Heart left ventricle (tissue), 13 donors: ENCODE measurements at regions not wholly inside any gene's neighbourhood (a gene's known extent, or its start where the extent isn't known, plus 50 kb on each side); places are given as distances from the start of the nearest gene placed in this dataset.

Source experiments
- POLR2A ChIP-seq, 2 donors: fragments of 450-650 bp; IDR thresholded peaks; one replicate each; pipeline ENCODE4 v1.6.1; 2017; ENCODE audit warnings: antibody characterized with exemption in 2 of 2, mild to moderate bottlenecking in 2 of 2, moderate library complexity in 2 of 2
- TF ChIP-seq, protein P1 (sequence below), 12 donors: fragments of 200-600 bp; sonication (generic) in 4 of 12; IDR thresholded peaks; one replicate each; pipeline versions ENCODE4 v1.5.0 to v1.8.0; 2018 to 2022; ENCODE audit warnings: antibody characterized with exemption in 12 of 12, mild to moderate bottlenecking in 5 of 12
- donor health status: ischemic (EF 13 %, LVEDD 7.1; RV severe dilation, severe dysfunction).
- donor health status: DM: no; HTN: yes; CAD: no.
- donor health status: DM: no; HTN: no; CAD: no.
- donor health status: ischemic (EF 25% LVEDD 6.9; RV normal size, moderate dysfunction).
- donor health status: ischemic (EF 25% LVEDD 5.7; RV mildly dilated, moderate dysfunction).
- donor health status: ischemic (EF 35%, LVEDD 5.7; RV mildly dilated, moderate dysfunction).
- donor health status: nonischemic (EF 11% LVEDD 7.7; RV severe dilation, severe dysfunction).
- donor health status: DM: yes; HTN: yes; CAD: no.
- donor health status: PGD.
- donor health status: ischemic (EF 29% LVEDD 5.4; RV normal size, mild dysfunction).
- donor health status: nonischemic (EF 23%, LVEDD 6.1; RV moderate dilation, normal function).

DNA sequence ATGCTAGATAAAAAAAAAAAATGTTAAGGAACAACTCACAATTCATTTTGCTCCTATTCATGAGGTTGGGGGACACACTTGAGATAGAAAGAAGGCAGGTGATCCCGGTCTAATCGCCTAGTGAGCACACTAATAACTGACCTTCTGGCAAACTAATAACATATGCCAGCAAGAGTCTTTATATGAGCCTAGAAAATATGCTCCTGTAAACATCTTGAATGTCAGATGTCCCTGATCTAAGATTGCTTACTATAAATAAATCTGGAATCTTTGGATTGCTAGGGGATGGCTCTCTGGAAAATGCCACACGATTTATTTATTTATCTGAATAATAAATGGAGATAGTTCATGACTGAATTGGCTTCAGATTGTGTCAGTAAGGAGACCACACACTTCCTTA lies 821.9 kb downstream of the GRIK2 start:
- TF ChIP-seq, protein P1, sequence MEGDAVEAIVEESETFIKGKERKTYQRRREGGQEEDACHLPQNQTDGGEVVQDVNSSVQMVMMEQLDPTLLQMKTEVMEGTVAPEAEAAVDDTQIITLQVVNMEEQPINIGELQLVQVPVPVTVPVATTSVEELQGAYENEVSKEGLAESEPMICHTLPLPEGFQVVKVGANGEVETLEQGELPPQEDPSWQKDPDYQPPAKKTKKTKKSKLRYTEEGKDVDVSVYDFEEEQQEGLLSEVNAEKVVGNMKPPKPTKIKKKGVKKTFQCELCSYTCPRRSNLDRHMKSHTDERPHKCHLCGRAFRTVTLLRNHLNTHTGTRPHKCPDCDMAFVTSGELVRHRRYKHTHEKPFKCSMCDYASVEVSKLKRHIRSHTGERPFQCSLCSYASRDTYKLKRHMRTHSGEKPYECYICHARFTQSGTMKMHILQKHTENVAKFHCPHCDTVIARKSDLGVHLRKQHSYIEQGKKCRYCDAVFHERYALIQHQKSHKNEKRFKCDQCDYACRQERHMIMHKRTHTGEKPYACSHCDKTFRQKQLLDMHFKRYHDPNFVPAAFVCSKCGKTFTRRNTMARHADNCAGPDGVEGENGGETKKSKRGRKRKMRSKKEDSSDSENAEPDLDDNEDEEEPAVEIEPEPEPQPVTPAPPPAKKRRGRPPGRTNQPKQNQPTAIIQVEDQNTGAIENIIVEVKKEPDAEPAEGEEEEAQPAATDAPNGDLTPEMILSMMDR (IDR thresholded peaks at IDR 0.05): no peak
- no peak for TF ChIP-seq POLR2A (IDR thresholded peaks at IDR 0.05)
